DMS79 treated with DMSO at 0.1 percent for 48 hours (cell line): ENCODE measurements at regions not wholly inside any gene's neighbourhood (a gene's known extent, or its start where the extent isn't known, plus 50 kb on each side); places are given as distances from the start of the nearest gene placed in this dataset.

Experiments
- DNase-seq: peaks from one replicate; lab custom pipeline; 2025; lab: John Stamatoyannopoulos, UW

DNA sequence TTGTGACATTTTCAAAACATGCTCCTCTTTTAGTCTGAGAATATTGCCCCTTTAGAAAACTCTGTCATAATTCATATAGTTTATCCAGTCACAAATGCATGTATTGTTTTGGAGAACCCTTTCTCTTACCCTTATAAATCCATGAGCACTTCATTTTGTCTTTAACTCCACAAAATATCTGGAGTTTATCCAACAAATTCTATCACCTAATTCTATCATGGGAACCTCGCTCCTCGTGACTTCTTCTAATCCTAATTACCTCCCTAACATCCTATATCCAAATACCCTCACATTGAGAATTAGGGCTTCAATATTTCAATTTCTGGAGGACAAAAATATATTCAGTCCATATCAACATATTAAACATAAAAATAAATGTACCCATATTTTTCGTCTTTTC is 1565.9 kb downstream of the ARAP2 start:
- DNase-seq: no peak

DNA sequence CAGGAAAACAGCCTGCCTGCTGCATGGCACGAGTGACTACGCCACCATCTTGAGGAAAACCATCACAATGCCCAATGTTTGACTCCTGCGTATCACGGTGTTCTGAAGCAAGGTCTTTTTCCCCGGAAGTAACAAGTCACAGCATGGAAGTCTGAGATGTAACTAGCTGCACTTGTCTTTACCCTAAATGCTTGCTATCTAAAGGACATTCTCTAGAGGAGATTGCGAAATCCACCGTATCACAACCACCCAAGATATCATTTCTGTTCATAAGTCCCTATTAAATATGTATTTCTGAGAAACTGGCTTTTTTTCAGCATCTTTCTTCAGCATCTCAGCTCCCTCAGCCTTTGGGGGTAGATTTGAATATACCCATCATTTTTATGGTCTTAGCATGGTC is 1565.1 kb downstream of the ARAP2 start:
- DNase-seq: no peak

GRCh38 chr4:34709564-34709963 is 1534.8 kb downstream of the ARAP2 start:
- DNase-seq: no peak

GRCh38 chr4:34718576-34719245 is 1525.6 kb downstream of the ARAP2 start:
- DNase-seq: no peak

DNA sequence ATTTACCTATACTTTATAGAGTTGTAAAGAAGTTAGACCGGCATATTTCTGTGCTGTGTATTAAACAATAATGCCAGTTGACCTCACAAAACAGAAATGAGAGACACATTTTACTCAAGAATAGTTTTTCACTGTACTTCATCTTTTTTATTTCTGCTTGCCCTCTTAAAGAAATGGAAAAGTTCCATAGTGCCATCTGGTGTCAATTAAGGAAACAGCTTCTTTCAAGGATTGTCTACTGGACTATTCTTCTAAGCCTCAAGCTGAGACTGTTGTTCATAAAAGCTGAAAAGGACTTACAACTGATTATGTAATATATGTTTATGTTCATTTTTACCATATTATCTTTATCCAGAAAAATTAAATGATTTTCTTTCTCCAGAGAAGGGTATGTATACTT is 1523.7 kb downstream of the ARAP2 start:
- no peak for DNase-seq

- no peak for DNase-seq
These were observed 1522.5 kb downstream of the ARAP2 start for GRCh38 chr4:34721835-34722234.

- DNase-seq: no peak
These were observed 1520.7 kb downstream of the ARAP2 start for GRCh38 chr4:34723605-34724004.

DNA sequence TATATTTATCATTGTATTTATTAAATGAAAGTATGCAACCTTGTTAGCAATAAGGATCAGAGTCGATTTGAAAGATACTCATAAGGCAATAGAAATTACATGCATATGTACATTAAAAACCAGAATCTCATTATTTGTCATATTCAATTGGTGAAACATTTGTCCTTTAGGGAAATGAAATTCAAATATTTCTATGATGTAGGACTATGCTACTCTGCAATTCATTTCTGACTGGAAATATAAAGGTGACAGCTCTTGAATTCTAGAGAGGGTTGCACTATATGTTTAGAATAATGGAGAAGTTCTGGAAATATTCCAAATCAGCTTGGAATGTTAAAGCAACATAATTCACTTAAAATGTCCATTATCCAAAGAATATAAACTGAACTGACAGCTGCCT is 1519.8 kb downstream of the ARAP2 start:
- no peak for DNase-seq

- no peak for DNase-seq
These were observed 1513.2 kb downstream of the ARAP2 start for GRCh38 chr4:34731070-34731469.

DNA sequence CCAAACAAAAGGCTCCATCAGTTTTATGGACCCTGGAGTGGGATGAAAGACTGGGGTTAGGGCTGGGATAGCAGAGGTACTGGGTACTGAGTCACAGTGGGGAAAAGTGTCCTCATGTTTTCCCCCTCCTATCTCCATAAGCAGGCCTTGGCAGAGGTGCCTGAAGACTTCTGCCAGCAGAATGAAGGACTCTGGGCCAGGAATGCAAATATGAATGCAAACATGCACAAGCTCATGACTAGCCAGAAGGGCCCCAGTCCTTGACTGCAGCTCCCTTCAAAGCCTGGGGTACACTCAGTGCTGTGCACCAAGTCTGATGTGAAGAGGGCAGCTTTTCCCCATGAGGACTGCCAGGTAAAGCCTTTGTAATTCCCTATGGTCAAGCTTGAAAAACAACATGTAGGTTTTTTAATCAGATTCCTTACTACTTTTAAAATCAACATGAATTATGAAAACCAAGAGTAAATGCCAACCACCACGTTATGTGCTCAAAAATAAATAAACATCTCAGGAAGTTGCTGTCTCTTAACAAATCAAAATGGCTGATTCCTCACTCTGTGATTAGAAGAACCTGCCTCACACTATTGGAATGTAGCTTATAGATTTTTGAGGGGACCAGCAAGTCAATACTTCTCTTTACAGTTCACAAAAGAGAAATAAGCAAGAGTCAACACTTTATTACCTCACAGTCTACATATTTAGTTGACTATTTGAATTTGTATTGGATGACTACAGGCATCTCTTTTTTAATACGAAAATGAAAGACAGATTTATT is 1512.0 kb downstream of the ARAP2 start:
- DNase-seq: no peak

- no peak for DNase-seq
These were observed 1511.0 kb downstream of the ARAP2 start for GRCh38 chr4:34733185-34733941.

- DNase-seq: no peak
These were observed 1477.4 kb downstream of the ARAP2 start for GRCh38 chr4:34766935-34767334.

DNA sequence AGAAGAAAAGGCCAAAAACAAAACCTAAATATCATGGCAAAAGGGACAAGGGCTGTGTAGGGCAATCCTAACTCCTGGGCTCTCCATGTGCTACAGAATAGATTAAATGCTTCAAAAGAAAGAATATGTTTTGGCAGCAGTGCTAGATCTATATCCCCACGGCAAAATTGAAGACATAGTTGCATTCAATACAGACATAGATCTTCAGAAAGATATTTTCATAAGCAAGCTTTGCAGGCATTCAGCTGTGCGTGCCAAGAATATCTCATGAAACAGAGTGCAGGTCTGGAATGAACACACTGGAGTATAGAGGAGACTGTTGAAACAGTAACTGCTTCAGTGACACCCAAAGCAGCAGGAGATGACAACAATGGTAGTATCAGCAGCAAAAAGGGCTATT is 1476.9 kb downstream of the ARAP2 start:
- DNase-seq: no peak

DNA sequence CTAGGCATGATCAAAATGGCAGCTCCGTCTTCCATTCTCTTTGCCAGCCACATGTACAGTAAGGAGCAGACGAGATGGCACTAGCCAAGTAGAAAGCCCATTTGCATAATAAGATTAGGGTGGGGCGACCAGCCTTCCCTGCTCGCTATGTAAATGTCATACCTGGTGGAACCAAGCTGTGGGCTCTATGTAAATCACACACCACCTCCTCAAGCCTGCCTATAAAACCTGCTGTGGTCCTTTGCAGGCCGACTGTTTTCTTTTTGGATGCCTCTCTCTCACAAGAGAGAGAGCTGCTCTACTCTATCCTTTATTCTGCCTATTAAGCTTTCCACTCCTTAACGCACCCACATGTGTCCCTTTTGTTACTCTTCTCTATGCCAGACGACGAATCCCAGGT is 1472.7 kb downstream of the ARAP2 start:
- no peak for DNase-seq

- no peak for DNase-seq
These were observed 1454.2 kb downstream of the ARAP2 start for GRCh38 chr4:34790131-34790530.

DNA sequence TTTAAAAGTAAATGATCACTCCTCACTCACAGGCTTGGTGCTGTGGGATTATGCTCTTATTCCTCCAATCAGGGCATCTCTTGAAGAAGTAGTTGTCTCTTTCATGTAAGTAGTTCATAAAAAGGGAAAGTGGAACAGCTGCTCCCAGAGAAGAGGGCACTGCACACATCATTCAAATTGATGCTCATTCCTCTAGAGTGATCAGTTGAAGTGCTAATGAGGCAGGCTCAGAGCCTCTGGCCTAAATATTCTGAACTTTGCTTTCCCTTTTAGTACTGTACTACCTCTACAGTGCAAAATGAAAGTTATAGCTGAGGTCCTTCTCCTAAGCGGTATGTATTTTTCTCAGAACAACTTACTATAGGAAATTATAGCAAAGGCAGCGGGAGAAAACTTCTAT is 1453.1 kb downstream of the ARAP2 start:
- no peak for DNase-seq

GRCh38 chr4:34800953-34801352 is 1443.4 kb downstream of the ARAP2 start:
- DNase-seq: no peak

DNA sequence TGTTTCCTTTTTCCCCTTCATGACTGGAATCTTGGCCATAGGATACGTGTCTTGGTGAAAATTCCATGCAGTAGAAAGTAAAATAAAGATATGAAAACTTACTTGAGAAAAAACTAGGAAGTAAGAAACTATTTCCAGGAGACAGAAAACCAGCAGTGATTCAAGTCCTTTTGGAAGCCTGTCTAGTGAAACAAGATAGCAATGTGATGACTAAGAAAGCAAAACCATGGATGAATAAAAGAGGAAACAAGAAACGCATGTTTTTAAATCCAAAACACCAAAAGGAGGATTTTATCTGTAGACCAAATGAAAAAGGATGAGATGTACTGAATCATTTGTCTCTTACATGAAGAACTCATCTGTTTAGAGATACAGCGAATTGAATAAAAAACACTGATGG is 1430.0 kb downstream of the ARAP2 start:
- DNase-seq: no peak

DNA sequence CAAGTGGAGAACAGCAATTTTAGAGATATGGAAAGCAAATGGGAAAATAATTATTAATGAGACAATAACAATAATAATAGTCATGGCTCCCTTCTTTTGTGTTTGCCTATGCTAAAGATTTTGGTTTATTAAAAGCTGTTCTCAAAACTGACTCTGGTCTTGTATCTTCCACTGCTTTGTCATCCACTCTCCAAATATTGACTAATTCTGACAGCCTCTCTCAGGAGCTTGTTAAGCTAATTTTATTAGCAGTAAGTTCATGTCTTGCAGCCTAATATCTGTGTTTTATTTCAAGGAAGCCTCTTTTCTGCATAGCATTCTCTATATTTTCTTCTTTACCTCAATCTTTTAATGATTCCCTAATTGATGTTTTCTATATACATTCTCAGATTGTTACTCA is 1419.8 kb downstream of the ARAP2 start:
- DNase-seq: no peak

DNA sequence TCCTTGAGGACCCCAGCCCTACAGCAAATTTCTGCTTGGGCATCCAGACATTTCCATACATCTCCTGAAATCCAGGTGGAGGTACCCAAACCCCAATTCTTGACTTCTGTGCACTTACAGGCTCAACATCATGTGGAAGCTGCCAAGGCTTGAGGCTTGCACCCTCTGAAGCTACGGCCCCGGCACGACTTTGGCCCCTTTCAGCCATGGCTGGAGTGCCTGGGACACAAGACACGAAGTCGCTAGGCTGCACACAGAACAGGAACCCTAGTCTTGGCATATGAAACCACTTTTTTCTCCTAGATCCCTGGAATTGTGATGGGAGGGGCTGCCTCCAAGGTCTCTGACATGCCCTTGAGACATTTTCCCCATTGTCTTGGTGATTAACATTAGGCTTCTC is 1417.7 kb downstream of the ARAP2 start:
- no peak for DNase-seq

GRCh38 chr4:34845926-34846325 is 1398.4 kb downstream of the ARAP2 start:
- no peak for DNase-seq

- DNase-seq: no peak
These were observed 1393.9 kb downstream of the ARAP2 start for GRCh38 chr4:34850421-34850820.

- DNase-seq: no peak
These were observed 1393.3 kb downstream of the ARAP2 start for GRCh38 chr4:34850968-34851367.
